Naive thymus-derived CD4-positive, alpha-beta T cell (primary cell): ENCODE measurements at regions not wholly inside any gene's neighbourhood (a gene's known extent, or its start where the extent isn't known, plus 50 kb on each side); places are given as distances from the start of the nearest gene placed in this dataset.

Source experiments
- ATAC-seq: fragments of 150-1000 bp; cut with Tn5 transposase; 2 replicates; pipeline ENCODE4 v1.10.0; 2021; ENCODE audit warnings: mild to moderate bottlenecking, moderate library complexity
- CTCF ChIA-PET: fragments of 350-600 bp; sonication (Branson Sonifier 250); formaldehyde crosslinking; loops from one replicate; lab custom pipeline; 2021; ENCODE audit warnings: antibody characterized with exemption; lab: Charles Lee
- POLR2A ChIA-PET: fragments of 350-600 bp; sonication (Branson Sonifier 250); formaldehyde crosslinking; loops from one replicate; lab custom pipeline; 2021; ENCODE audit warnings: antibody characterized with exemption, inconsistent platforms; lab: Charles Lee
- DNase-seq, 9 donors: peaks; one replicate each; pipeline versions ENCODE4 v3.0.0 to v3.0.0-alpha.2; 2020 to 2022; ENCODE audit warnings: mixed read lengths in 1 of 9
- H3K27ac ChIP-seq: one replicate; pipeline ENCODE4 v1.7.0; 2013; ENCODE audit warnings: mild to moderate bottlenecking, low read depth, low read length, moderate library complexity
- H3K27me3 ChIP-seq, 2 donors: one replicate each; pipeline ENCODE4 v1.7.0; 2013; ENCODE audit warnings: low read length in 2 of 2, mild to moderate bottlenecking in 2 of 2, moderate library complexity in 2 of 2; ENCODE audit not compliant: control insufficient read depth in 2 of 2, insufficient read depth in 2 of 2
- H3K36me3 ChIP-seq, 3 experiments: 1 replicate in 2 of 3; 2 replicates in 1 of 3; pipeline ENCODE4 v1.7.0; 2013; ENCODE audit warnings: low read length in 3 of 3, mild to moderate bottlenecking in 3 of 3, moderate library complexity in 1 of 3; ENCODE audit not compliant: insufficient read depth in 3 of 3, control insufficient read depth in 2 of 3
- H3K4me1 ChIP-seq, 2 donors: one replicate each; pipeline ENCODE4 v1.7.0; 2013; ENCODE audit warnings: low read length in 2 of 2, mild to moderate bottlenecking in 2 of 2, moderate library complexity in 1 of 2; ENCODE audit not compliant: control insufficient read depth in 2 of 2, insufficient read depth in 2 of 2
- H3K4me3 ChIP-seq: 2 replicates; pipeline ENCODE4 v1.7.0; 2013; ENCODE audit warnings: mild to moderate bottlenecking, low read length
- H3K9me3 ChIP-seq, 3 experiments: 1 replicate in 2 of 3; 2 replicates in 1 of 3; pipeline ENCODE4 v1.7.0; 2013; ENCODE audit warnings: low read length in 3 of 3; ENCODE audit not compliant: control insufficient read depth in 2 of 3
- H3K27ac Mint-ChIP-seq, 9 donors: one replicate each; pipeline ENCODE4 v1.8.0; 2020 to 2022; ENCODE audit warnings: mixed read lengths in 9 of 9, mild to moderate bottlenecking in 8 of 9, moderate library complexity in 5 of 9, inconsistent platforms in 2 of 9
- H3K27me3 Mint-ChIP-seq, 5 donors: one replicate each; pipeline ENCODE4 v1.8.0; 2021 to 2022; ENCODE audit warnings: mixed read lengths in 5 of 5, mild to moderate bottlenecking in 1 of 5
- H3K36me3 Mint-ChIP-seq, 5 donors: one replicate each; pipeline ENCODE4 v1.8.0; 2020 to 2022; ENCODE audit warnings: mixed read lengths in 5 of 5, mild to moderate bottlenecking in 3 of 5, inconsistent platforms in 1 of 5
- H3K4me1 Mint-ChIP-seq, 7 donors: one replicate each; pipeline ENCODE4 v1.8.0; 2020 to 2022; ENCODE audit warnings: mixed read lengths in 7 of 7, mild to moderate bottlenecking in 3 of 7, inconsistent platforms in 1 of 7
- H3K4me3 Mint-ChIP-seq, 10 donors: one replicate each; pipeline ENCODE4 v1.8.0; 2020 to 2022; ENCODE audit warnings: mild to moderate bottlenecking in 10 of 10, mixed read lengths in 10 of 10, moderate library complexity in 6 of 10, inconsistent platforms in 2 of 10
- H3K9me3 Mint-ChIP-seq, 11 donors: one replicate each; pipeline ENCODE4 v1.8.0; 2020 to 2022; ENCODE audit warnings: mixed read lengths in 11 of 11, mild to moderate bottlenecking in 4 of 11, inconsistent platforms in 1 of 11, moderate library complexity in 1 of 11
- intact Hi-C, 2 donors: fragments of 100-400 bp; cut with micrococcal nuclease; formaldehyde crosslinking; loops; one replicate each; pipeline ENCODE4 v1.15.1; 2023

GRCh38 chr4:187276736-187277408 is 553.2 kb upstream of the FAT1 start:
- Mint-ChIP-seq H3K9me3 (peaks cover 0 to 28% (median 7%) of the 10 kb centered on the region in 11 donors), H3K27ac (no peak overlapping the region), H3K36me3 (no peaks in the 10 kb centered on the region), H3K4me1 (no peaks in the 10 kb centered on the region), H3K4me3 (no peak overlapping the region), H3K27me3 (no peaks in the 10 kb centered on the region)
- POLR2A ChIA-PET, result no interaction called here
- Histone ChIP-seq H3K4me1 (no peaks in the 10 kb centered on the region), H3K27me3 (no peaks in the 10 kb centered on the region), H3K9me3 (peaks cover 0 to 4% (median 0%) of the 10 kb centered on the region in 3 experiments), H3K4me3 (no peak overlapping the region), H3K36me3 (no peaks in the 10 kb centered on the region), H3K27ac (no peak overlapping the region)
- DNase-seq, result no peak
- no peak for ATAC-seq
- intact Hi-C loops, result no loop called here
- CTCF ChIA-PET, result no interaction called here

- Mint-ChIP-seq H3K27ac (no peak overlapping the region), H3K4me1 (no peaks in the 10 kb centered on the region), H3K9me3 (peaks cover 4 to 25% (median 10%) of the 10 kb centered on the region in 11 donors), H3K4me3 (no peak overlapping the region), H3K27me3 (no peaks in the 10 kb centered on the region), H3K36me3 (no peaks in the 10 kb centered on the region)
- ChIA-PET POLR2A (no interaction called here), CTCF (no interaction called here)
- DNase-seq (no peak), ATAC-seq (no peak)
- H3K27me3 ChIP-seq, result no peaks in the 10 kb centered on the region
- no peaks in the 10 kb centered on the region for H3K4me1 ChIP-seq
- H3K27ac ChIP-seq, result no peak overlapping the region
- no peak overlapping the region for H3K4me3 ChIP-seq
- no peaks in the 10 kb centered on the region for H3K9me3 ChIP-seq
- H3K36me3 ChIP-seq, result no peaks in the 10 kb centered on the region
- intact Hi-C loops, result no loop called here
Measured at GRCh38 chr4:187283201-187283955, 559.7 kb upstream of the FAT1 start.

GRCh38 chr4:187286525-187286924 is 562.9 kb upstream of the FAT1 start:
- Histone ChIP-seq H3K9me3 (no peaks in the 10 kb centered on the region), H3K4me3 (no peak overlapping the region), H3K27ac (no peak overlapping the region), H3K36me3 (no peaks in the 10 kb centered on the region), H3K4me1 (no peaks in the 10 kb centered on the region), H3K27me3 (no peaks in the 10 kb centered on the region)
- ATAC-seq, result no peak
- Mint-ChIP-seq H3K27ac (no peak overlapping the region), H3K4me3 (no peak overlapping the region), H3K9me3 (peaks cover 0 to 13% (median 10%) of the 10 kb centered on the region in 11 donors), H3K36me3 (no peaks in the 10 kb centered on the region), H3K27me3 (no peaks in the 10 kb centered on the region), H3K4me1 (no peaks in the 10 kb centered on the region)
- no peak for DNase-seq
- ChIA-PET POLR2A (no interaction called here), CTCF (interaction anchor here (0.5 kb wide), 1 partner anchor 973 kb away, joined by 3 read pairs; no protein-coding TSS in a partner anchor)
- intact Hi-C loops, result no loop called here

- ATAC-seq, result no peak
- no peak overlapping the region for H3K4me3 Mint-ChIP-seq
- no peaks in the 10 kb centered on the region for H3K36me3 Mint-ChIP-seq
- H3K9me3 Mint-ChIP-seq, result peaks cover 0 to 16% (median 8%) of the 10 kb centered on the region in 11 donors
- no peaks in the 10 kb centered on the region for H3K4me1 Mint-ChIP-seq
- no peaks in the 10 kb centered on the region for H3K27me3 Mint-ChIP-seq
- Histone ChIP-seq H3K4me1 (no peaks in the 10 kb centered on the region), H3K9me3 (no peaks in the 10 kb centered on the region), H3K27me3 (no peaks in the 10 kb centered on the region), H3K27ac (no peak overlapping the region), H3K4me3 (no peak overlapping the region), H3K36me3 (no peaks in the 10 kb centered on the region)
- ChIA-PET CTCF (no interaction called here), POLR2A (no interaction called here)
- DNase-seq, result no peak
- intact Hi-C loops, result no loop called here
- H3K27ac Mint-ChIP-seq, result no peak overlapping the region
Measured at GRCh38 chr4:187289371-187289770, 565.7 kb upstream of the FAT1 start.

GRCh38 chr4:187294861-187295260 is 571.2 kb upstream of the FAT1 start:
- Histone ChIP-seq H3K4me3 (no peak overlapping the region), H3K4me1 (no peaks in the 10 kb centered on the region), H3K27me3 (no peaks in the 10 kb centered on the region), H3K27ac (no peak overlapping the region), H3K36me3 (no peaks in the 10 kb centered on the region), H3K9me3 (no peaks in the 10 kb centered on the region)
- no peaks in the 10 kb centered on the region for H3K4me1 Mint-ChIP-seq
- no peak for DNase-seq
- H3K27me3 Mint-ChIP-seq, result no peaks in the 10 kb centered on the region
- no peak for ATAC-seq
- CTCF ChIA-PET, result no interaction called here
- H3K4me3 Mint-ChIP-seq, result no peak overlapping the region
- peaks cover 9 to 39% (median 24%) of the 10 kb centered on the region in 11 donors for H3K9me3 Mint-ChIP-seq
- no peaks in the 10 kb centered on the region for H3K36me3 Mint-ChIP-seq
- no peak overlapping the region for H3K27ac Mint-ChIP-seq
- POLR2A ChIA-PET, result no interaction called here
- intact Hi-C loops, result no loop called here

GRCh38 chr4:187301923-187302322 is 578.3 kb upstream of the FAT1 start:
- Mint-ChIP-seq H3K4me3 (no peak overlapping the region), H3K27ac (no peak overlapping the region), H3K27me3 (no peaks in the 10 kb centered on the region), H3K9me3 (peaks cover 10 to 32% (median 20%) of the 10 kb centered on the region in 11 donors), H3K36me3 (no peaks in the 10 kb centered on the region), H3K4me1 (no peaks in the 10 kb centered on the region)
- POLR2A ChIA-PET, result no interaction called here
- H3K9me3 ChIP-seq, result no peaks in the 10 kb centered on the region
- intact Hi-C loops, result no loop called here
- no peaks in the 10 kb centered on the region for H3K36me3 ChIP-seq
- H3K27me3 ChIP-seq, result no peaks in the 10 kb centered on the region
- no peak overlapping the region for H3K27ac ChIP-seq
- no peak for ATAC-seq
- no peaks in the 10 kb centered on the region for H3K4me1 ChIP-seq
- no peak for DNase-seq
- CTCF ChIA-PET, result no interaction called here
- no peak overlapping the region for H3K4me3 ChIP-seq
